NCI-H1417 treated with DMSO at 0.1 percent for 48 hours (cell line): ENCODE measurements at regions not wholly inside any gene's neighbourhood (a gene's known extent, or its start where the extent isn't known, plus 50 kb on each side); places are given as distances from the start of the nearest gene placed in this dataset.

Source experiments
- DNase-seq: peaks from one replicate; lab custom pipeline; 2025; lab: John Stamatoyannopoulos, UW

GRCh38 chr17:34776456-34777443 is 184.5 kb downstream of the CCT6B start:
- DNase-seq: no peak

- DNase-seq: no peak
Observed at GRCh38 chr17:34773036-34773435, 188.2 kb downstream of the CCT6B start.

- no peak for DNase-seq
Observed at GRCh38 chr17:34771891-34772290, 189.4 kb downstream of the CCT6B start.

- DNase-seq: no peak
Observed at GRCh38 chr17:34770586-34770985, 190.7 kb downstream of the CCT6B start.

GRCh38 chr17:34769899-34770298 is 190.5 kb downstream of the TMEM132E start:
- DNase-seq: no peak

- no peak for DNase-seq
Observed at GRCh38 chr17:34769049-34769448, 189.7 kb downstream of the TMEM132E start.

- no peak for DNase-seq
Observed at GRCh38 chr17:34765291-34765690, 185.9 kb downstream of the TMEM132E start.

- no peak for DNase-seq
Observed at GRCh38 chr17:34764716-34765115, 185.3 kb downstream of the TMEM132E start.

GRCh38 chr17:34763728-34764665 is 184.6 kb downstream of the TMEM132E start:
- no peak for DNase-seq

- DNase-seq: no peak
Observed at GRCh38 chr17:34762078-34762477, 182.7 kb downstream of the TMEM132E start.

- no peak for DNase-seq
Observed at GRCh38 chr17:34761646-34762045, 182.3 kb downstream of the TMEM132E start.

GRCh38 chr17:34760931-34761495 is 181.6 kb downstream of the TMEM132E start:
- DNase-seq: peak; percentile 20

GRCh38 chr17:34758718-34759117 is 179.3 kb downstream of the TMEM132E start:
- DNase-seq: no peak

GRCh38 chr17:34758316-34758715 is 178.9 kb downstream of the TMEM132E start:
- no peak for DNase-seq

GRCh38 chr17:34757611-34758010 is 178.2 kb downstream of the TMEM132E start:
- no peak for DNase-seq

GRCh38 chr17:34757106-34757505 is 177.7 kb downstream of the TMEM132E start:
- no peak for DNase-seq

GRCh38 chr17:34756637-34757021 is 177.2 kb downstream of the TMEM132E start:
- no peak for DNase-seq

- no peak for DNase-seq
Observed at GRCh38 chr17:34755981-34756636, 176.7 kb downstream of the TMEM132E start.

- no peak for DNase-seq
Observed at GRCh38 chr17:34755371-34755770, 176.0 kb downstream of the TMEM132E start.

GRCh38 chr17:34750004-34750403 is 170.6 kb downstream of the TMEM132E start:
- no peak for DNase-seq

- DNase-seq: no peak
Observed at GRCh38 chr17:34741967-34742366, 162.6 kb downstream of the TMEM132E start.
